ENCODE measurements at regions not wholly inside any gene's neighbourhood (a gene's known extent, or its start where the extent isn't known, plus 50 kb on each side); places are given as distances from the start of the nearest gene placed in this dataset.

DNA sequence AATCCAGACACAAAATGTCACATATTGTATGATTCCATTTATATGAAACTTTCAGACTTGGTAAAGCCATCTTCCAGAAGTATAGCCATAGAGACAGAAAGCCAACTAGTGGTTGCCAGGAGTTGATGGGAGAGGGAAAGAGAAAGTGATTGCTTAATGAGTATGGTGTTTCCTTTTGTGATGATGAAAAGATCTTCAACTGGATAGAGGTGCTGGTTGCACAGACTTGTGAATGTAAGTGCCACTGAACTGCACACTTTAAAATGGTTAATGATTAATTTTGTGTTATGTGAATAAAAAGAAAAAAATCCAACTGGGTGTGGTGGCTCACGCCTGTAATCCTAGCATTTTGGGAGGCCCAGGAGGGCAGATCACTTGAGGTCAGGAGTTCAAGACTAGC lies 135.3 kb upstream of the SLC1A4 start:
- ATAC-seq, result peak; percentile 77

GRCh38 chr2:64854773-64855237 lies 134.4 kb upstream of the SLC1A4 start:
- no peak overlapping the region for H3K4me3 ChIP-seq
- H3K9me3 ChIP-seq, result no peaks in the 10 kb centered on the region
- peaks cover 19% of the 10 kb centered on the region for H3K4me1 ChIP-seq (ENCODE audit: low read depth)
- intact Hi-C loops (cut with DNase I, micrococcal nuclease), result no loop called here
- no peaks in the 10 kb centered on the region for H3K36me3 ChIP-seq (ENCODE audit: low read depth)
- ATAC-seq (peak; percentile 12), DNase-seq (peak in 1 of 3 donors; percentile 41)
- TF ChIP-seq, protein P1, sequence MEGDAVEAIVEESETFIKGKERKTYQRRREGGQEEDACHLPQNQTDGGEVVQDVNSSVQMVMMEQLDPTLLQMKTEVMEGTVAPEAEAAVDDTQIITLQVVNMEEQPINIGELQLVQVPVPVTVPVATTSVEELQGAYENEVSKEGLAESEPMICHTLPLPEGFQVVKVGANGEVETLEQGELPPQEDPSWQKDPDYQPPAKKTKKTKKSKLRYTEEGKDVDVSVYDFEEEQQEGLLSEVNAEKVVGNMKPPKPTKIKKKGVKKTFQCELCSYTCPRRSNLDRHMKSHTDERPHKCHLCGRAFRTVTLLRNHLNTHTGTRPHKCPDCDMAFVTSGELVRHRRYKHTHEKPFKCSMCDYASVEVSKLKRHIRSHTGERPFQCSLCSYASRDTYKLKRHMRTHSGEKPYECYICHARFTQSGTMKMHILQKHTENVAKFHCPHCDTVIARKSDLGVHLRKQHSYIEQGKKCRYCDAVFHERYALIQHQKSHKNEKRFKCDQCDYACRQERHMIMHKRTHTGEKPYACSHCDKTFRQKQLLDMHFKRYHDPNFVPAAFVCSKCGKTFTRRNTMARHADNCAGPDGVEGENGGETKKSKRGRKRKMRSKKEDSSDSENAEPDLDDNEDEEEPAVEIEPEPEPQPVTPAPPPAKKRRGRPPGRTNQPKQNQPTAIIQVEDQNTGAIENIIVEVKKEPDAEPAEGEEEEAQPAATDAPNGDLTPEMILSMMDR (IDR thresholded peaks at IDR 0.05), result no peak

More for the DNA sequence above, 135.3 kb upstream of the SLC1A4 start:
- DNase-seq, result no peak
- intact Hi-C loops (cut with DNase I, micrococcal nuclease), result no loop called here
- peaks cover 10% of the 10 kb centered on the region for H3K4me1 ChIP-seq (ENCODE audit: low read depth)
- no peaks in the 10 kb centered on the region for H3K9me3 ChIP-seq
- TF ChIP-seq, protein P1 (IDR thresholded peaks at IDR 0.05), result no peak
- H3K36me3 ChIP-seq (ENCODE audit: low read depth), result no peaks in the 10 kb centered on the region
- no peak overlapping the region for H3K4me3 ChIP-seq

GRCh38 chr2:64857581-64858471 lies 131.4 kb upstream of the SLC1A4 start:
- intact Hi-C loops (cut with DNase I, micrococcal nuclease), result no loop called here
- peaks cover 25% of the 10 kb centered on the region for H3K4me1 ChIP-seq (ENCODE audit: low read depth)
- DNase-seq, result peak in 1 of 3 donors; percentile 45
- ATAC-seq, result no peak
- no peaks in the 10 kb centered on the region for H3K9me3 ChIP-seq
- TF ChIP-seq, protein P1 (IDR thresholded peaks at IDR 0.05), result no peak
- H3K36me3 ChIP-seq (ENCODE audit: low read depth), result no peaks in the 10 kb centered on the region
- no peak overlapping the region for H3K4me3 ChIP-seq

DNA sequence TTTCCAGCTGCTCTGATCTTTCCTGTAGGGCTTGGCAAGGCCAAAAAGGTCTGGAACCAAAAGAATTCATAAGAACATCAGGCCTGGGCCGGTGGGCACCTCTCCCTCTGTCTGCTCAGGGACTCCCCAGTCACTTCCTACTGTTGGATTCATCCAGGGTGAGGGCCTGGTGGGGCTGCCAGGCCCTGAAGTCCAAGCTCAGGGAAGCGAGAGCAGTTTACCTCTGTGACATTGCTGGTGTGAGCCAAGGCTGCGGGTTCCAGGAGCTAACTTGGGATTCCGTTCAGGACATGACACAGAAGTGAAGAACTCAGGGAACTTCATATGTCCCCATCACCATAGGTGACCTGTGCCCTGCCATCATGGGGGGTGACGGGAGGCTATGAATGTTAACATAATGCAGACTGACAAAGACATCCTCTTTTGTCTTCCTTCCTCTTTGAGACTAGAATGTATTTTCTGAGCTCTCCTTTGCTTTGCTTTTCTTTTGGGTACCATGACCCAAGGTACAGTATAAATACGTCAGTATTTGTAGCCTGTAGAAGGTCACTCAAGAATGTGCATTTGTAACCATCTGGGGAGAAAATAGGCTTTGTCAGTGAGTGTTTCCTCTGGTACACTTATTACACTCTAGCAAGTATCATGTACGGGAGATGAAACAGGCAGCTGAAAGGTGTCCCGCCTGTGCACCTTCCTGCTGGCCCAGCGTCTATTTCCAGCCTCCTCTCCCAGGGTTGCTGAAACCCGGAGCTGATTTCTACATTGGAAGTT lies 130.5 kb upstream of the SLC1A4 start:
- DNase-seq (peak in 1 of 3 donors; percentile 43), ATAC-seq (no peak)
- TF ChIP-seq, protein P1 (IDR thresholded peaks at IDR 0.05), result no peak
- Histone ChIP-seq H3K9me3 (no peaks in the 10 kb centered on the region), H3K36me3 (ENCODE audit: low read depth) (no peaks in the 10 kb centered on the region), H3K4me1 (ENCODE audit: low read depth) (peaks cover 25% of the 10 kb centered on the region), H3K4me3 (no peak overlapping the region)
- intact Hi-C loops (cut with DNase I, micrococcal nuclease), result no loop called here

DNA sequence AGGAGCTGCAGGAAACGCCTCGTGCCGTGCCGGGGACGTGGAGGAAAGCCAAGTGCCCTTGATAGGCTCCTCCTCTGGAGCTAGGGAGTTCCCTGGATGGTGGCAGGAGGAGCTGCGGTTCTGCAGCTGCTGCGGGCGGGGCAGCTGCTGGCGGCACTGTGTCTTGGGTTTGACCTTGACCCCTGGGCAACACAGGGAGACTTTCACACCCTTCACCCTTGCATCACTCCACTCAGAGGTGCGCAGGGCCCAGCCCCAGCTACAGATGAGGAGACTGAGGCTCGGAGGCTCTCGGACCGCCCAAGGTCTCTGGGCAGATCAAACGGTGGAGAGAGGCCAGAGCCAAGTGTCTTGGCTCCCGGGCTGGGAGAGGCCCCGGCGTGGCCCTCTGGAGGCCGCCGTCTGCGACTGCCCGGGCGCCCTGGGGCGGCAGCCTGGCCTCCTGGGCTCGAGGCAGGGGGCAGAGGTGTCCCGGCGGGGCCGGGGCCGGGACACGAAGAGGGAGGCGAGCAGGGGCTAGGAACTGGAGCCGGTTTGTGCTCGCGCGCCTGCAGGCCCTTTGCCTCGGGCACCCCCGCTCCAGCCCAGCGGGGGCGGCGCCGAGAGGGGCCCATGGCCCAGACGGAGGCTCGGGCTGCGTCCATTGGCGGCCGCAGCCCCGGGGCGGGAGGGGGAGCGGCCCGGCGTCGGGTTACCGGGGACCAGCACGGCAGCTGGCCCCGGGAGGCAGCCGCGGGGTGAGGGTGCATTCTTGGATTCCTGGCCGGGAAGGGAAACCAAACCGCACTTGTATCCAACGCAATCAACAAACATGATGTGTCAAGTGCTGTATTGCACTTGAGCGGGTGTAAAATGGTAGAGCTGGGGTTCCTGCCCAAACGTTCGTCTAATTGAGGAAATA lies 129.6 kb upstream of the SLC1A4 start:
- Histone ChIP-seq H3K4me1 (ENCODE audit: low read depth) (peaks cover 25% of the 10 kb centered on the region), H3K4me3 (no peak overlapping the region)

More for the DNA sequence above, 129.6 kb upstream of the SLC1A4 start:
- TF ChIP-seq, protein P1 (IDR thresholded peaks at IDR 0.05), result no peak
- intact Hi-C loops (cut with DNase I, micrococcal nuclease), result loop anchor here (5.0 to 10.0 kb wide), 3 partner anchors 105 to 255 kb away; no protein-coding TSS in a partner anchor
- DNase-seq, result peak; percentile 93 to 95 (median 95)
- H3K9me3 ChIP-seq, result no peaks in the 10 kb centered on the region
- ATAC-seq, result peak; percentile 93
- no peaks in the 10 kb centered on the region for H3K36me3 ChIP-seq (ENCODE audit: low read depth)

All from mucosa of descending colon (tissue), 3 donors.